CD4-positive, alpha-beta T cell (primary cell): ENCODE measurements at regions not wholly inside any gene's neighbourhood (a gene's known extent, or its start where the extent isn't known, plus 50 kb on each side); places are given as distances from the start of the nearest gene placed in this dataset.

Source experiments
- ATAC-seq: fragments of 200-7000 bp; cut with Tn5 transposase; one replicate; pipeline ENCODE4 v1.10.0; 2022; ENCODE audit warnings: mild to moderate bottlenecking; ENCODE audit not compliant: poor library complexity
- CTCF ChIA-PET: fragments of 350-600 bp; sonication (Branson Sonifier 250); formaldehyde crosslinking; loops from one replicate; lab custom pipeline; 2021; ENCODE audit warnings: antibody characterized with exemption, inconsistent platforms; lab: Charles Lee
- POLR2A ChIA-PET: fragments of 350-600 bp; sonication (Branson Sonifier 250); formaldehyde crosslinking; loops from one replicate; lab custom pipeline; 2021; ENCODE audit warnings: antibody characterized with exemption, inconsistent platforms; lab: Charles Lee
- DNase-seq, 14 experiments: peaks; one replicate each; pipeline ENCODE4 v3.0.0-alpha.2; 2013 to 2020; ENCODE audit warnings: mixed read lengths in 2 of 14
- H3K27ac ChIP-seq, 2 donors: one replicate each; pipeline versions ENCODE4 v1.5.1 to v1.7.0; 2013; ENCODE audit warnings: low read length in 2 of 2, low read depth in 1 of 2, mild to moderate bottlenecking in 1 of 2
- H3K27me3 ChIP-seq, 2 experiments: 1 replicate in 1 of 2; 2 replicates in 1 of 2; pipeline versions ENCODE4 v1.6.1 to v1.7.0; 2013; ENCODE audit warnings: low read length in 2 of 2, control low read depth in 1 of 2, mild to moderate bottlenecking in 1 of 2, moderate library complexity in 1 of 2; ENCODE audit not compliant: insufficient read depth in 2 of 2, control insufficient read depth in 1 of 2
- H3K36me3 ChIP-seq: one replicate; pipeline ENCODE4 v1.6.1; 2013; ENCODE audit warnings: low read length, control low read depth; ENCODE audit not compliant: insufficient read depth
- H3K4me1 ChIP-seq: one replicate; pipeline ENCODE4 v1.6.1; 2013; ENCODE audit warnings: low read length, control low read depth; ENCODE audit not compliant: insufficient read depth
- H3K4me3 ChIP-seq: one replicate; pipeline ENCODE4 v1.5.1; 2013; ENCODE audit warnings: mild to moderate bottlenecking, low read length, moderate library complexity
- H3K9me3 ChIP-seq, 2 experiments: 1 replicate in 1 of 2; 2 replicates in 1 of 2; pipeline versions ENCODE4 v1.6.1 to v1.7.0; 2013; ENCODE audit warnings: low read length in 2 of 2, mild to moderate bottlenecking in 2 of 2, control low read depth in 1 of 2, moderate library complexity in 1 of 2; ENCODE audit not compliant: control insufficient read depth in 1 of 2, insufficient read depth in 1 of 2
- H3K27ac Mint-ChIP-seq: one replicate; pipeline ENCODE4 v1.8.0; 2020; ENCODE audit warnings: mixed read lengths
- H3K27me3 Mint-ChIP-seq: one replicate; pipeline ENCODE4 v1.8.0; 2021; ENCODE audit warnings: mixed read lengths
- H3K36me3 Mint-ChIP-seq: one replicate; pipeline ENCODE4 v1.8.0; 2021; ENCODE audit warnings: low read depth, mixed read lengths
- H3K4me1 Mint-ChIP-seq: one replicate; pipeline ENCODE4 v1.8.0; 2021; ENCODE audit warnings: low read depth, mixed read lengths
- H3K4me3 Mint-ChIP-seq: one replicate; pipeline ENCODE4 v1.8.0; 2020; ENCODE audit warnings: mild to moderate bottlenecking, mixed read lengths
- H3K9me3 Mint-ChIP-seq: one replicate; pipeline ENCODE4 v1.8.0; 2020; ENCODE audit warnings: mixed read lengths
- CTCF ChIP-seq: fragments of 200-600 bp; IDR thresholded peaks from one replicate; pipeline ENCODE4 v1.8.0; 2022; ENCODE audit warnings: antibody characterized with exemption, mild to moderate bottlenecking
- intact Hi-C, 2 experiments: fragments of 100-400 bp; cut with DNase I in 1 of 2; cut with micrococcal nuclease in 1 of 2; formaldehyde crosslinking; loops; one replicate each; pipeline versions ENCODE4 v1.15.1 to v1.9.0; 2023 to 2025; cut with DNase I, micrococcal nuclease

- H3K4me1 Mint-ChIP-seq: no peaks in the 10 kb centered on the region
- peaks cover 1% of the 10 kb centered on the region for H3K9me3 Mint-ChIP-seq
- no peaks in the 10 kb centered on the region for H3K9me3 ChIP-seq
- no peaks in the 10 kb centered on the region for H3K27me3 ChIP-seq
- no peak overlapping the region for H3K27ac ChIP-seq
- no peaks in the 10 kb centered on the region for H3K36me3 ChIP-seq
- H3K36me3 Mint-ChIP-seq: no peaks in the 10 kb centered on the region
- TF ChIP-seq CTCF: no peak
- no peak for ATAC-seq
- no peaks in the 10 kb centered on the region for H3K4me1 ChIP-seq
- no peak overlapping the region for H3K27ac Mint-ChIP-seq
- no peak overlapping the region for H3K4me3 ChIP-seq
- intact Hi-C loops: no loop called here
- no peaks in the 10 kb centered on the region for H3K27me3 Mint-ChIP-seq
- H3K4me3 Mint-ChIP-seq: no peak overlapping the region
- CTCF ChIA-PET: no interaction called here
- DNase-seq: no peak
- POLR2A ChIA-PET: no interaction called here
Measured at GRCh38 chr12:41972196-41972595, 172.5 kb downstream of the GXYLT1 start.

GRCh38 chr12:41970744-41971143, 173.9 kb downstream of the GXYLT1 start:
- CTCF ChIA-PET: no interaction called here
- H3K4me3 ChIP-seq: no peak overlapping the region
- Mint-ChIP-seq H3K36me3 (no peaks in the 10 kb centered on the region), H3K27ac (no peak overlapping the region), H3K27me3 (no peaks in the 10 kb centered on the region), H3K4me1 (no peaks in the 10 kb centered on the region), H3K9me3 (peaks cover 1% of the 10 kb centered on the region), H3K4me3 (no peak overlapping the region)
- DNase-seq (no peak), ATAC-seq (no peak)
- H3K4me1 ChIP-seq: no peaks in the 10 kb centered on the region
- intact Hi-C loops: no loop called here
- no peaks in the 10 kb centered on the region for H3K27me3 ChIP-seq
- POLR2A ChIA-PET: no interaction called here
- H3K36me3 ChIP-seq: no peaks in the 10 kb centered on the region
- no peak for TF ChIP-seq CTCF
- H3K27ac ChIP-seq: no peak overlapping the region
- H3K9me3 ChIP-seq: no peaks in the 10 kb centered on the region

GRCh38 chr12:41968599-41968998, 176.1 kb downstream of the GXYLT1 start:
- POLR2A ChIA-PET: no interaction called here
- Histone ChIP-seq H3K4me1 (no peaks in the 10 kb centered on the region), H3K27me3 (no peaks in the 10 kb centered on the region), H3K36me3 (no peaks in the 10 kb centered on the region), H3K27ac (no peak overlapping the region), H3K4me3 (no peak overlapping the region), H3K9me3 (no peaks in the 10 kb centered on the region)
- ATAC-seq (no peak), DNase-seq (no peak)
- H3K4me1 Mint-ChIP-seq: no peaks in the 10 kb centered on the region
- H3K9me3 Mint-ChIP-seq: peaks cover 1% of the 10 kb centered on the region
- no peak overlapping the region for H3K27ac Mint-ChIP-seq
- H3K4me3 Mint-ChIP-seq: no peak overlapping the region
- no peaks in the 10 kb centered on the region for H3K36me3 Mint-ChIP-seq
- no peak for TF ChIP-seq CTCF
- CTCF ChIA-PET: interaction anchor here (1.1 kb wide), 1 partner anchor 13 kb away, joined by 3 read pairs; no protein-coding TSS in a partner anchor
- intact Hi-C loops: no loop called here
- no peaks in the 10 kb centered on the region for H3K27me3 Mint-ChIP-seq
